Inflammatory macrophage treated with lipopolysaccharide for 1 hour (primary cell): ENCODE measurements at regions not wholly inside any gene's neighbourhood (a gene's known extent, or its start where the extent isn't known, plus 50 kb on each side); places are given as distances from the start of the nearest gene placed in this dataset.

Source experiments
- DNase-seq, 2 donors: peaks; one replicate each; pipeline ENCODE4 v3.0.0-alpha.2; 2020 to 2022

GRCh38 chr6:85396159-85396808, 53.6 kb upstream of the NT5E start:
- DNase-seq: no peak

- no peak for DNase-seq
These were observed 54.1 kb upstream of the NT5E start for GRCh38 chr6:85395746-85396145.

GRCh38 chr6:85394853-85395538, 54.9 kb upstream of the NT5E start:
- no peak for DNase-seq

DNA sequence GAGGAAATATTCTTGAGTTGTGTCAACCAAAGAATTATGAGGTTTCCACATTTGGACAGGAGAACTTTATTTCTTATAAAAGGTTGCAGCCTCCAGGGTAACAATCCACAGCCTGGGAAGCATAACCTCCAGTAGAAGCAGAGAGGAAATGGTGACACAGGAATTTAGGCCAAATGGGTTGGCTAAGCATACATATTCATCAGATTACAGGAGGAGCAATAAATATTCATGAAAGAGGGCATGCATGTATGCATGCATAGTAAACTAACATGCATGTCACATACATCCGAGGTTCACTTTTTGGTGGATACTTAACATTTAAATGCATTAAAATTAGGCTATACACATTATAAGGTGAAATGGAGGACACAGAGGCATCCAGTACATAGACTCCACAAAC, 55.7 kb upstream of the NT5E start:
- DNase-seq: no peak

DNA sequence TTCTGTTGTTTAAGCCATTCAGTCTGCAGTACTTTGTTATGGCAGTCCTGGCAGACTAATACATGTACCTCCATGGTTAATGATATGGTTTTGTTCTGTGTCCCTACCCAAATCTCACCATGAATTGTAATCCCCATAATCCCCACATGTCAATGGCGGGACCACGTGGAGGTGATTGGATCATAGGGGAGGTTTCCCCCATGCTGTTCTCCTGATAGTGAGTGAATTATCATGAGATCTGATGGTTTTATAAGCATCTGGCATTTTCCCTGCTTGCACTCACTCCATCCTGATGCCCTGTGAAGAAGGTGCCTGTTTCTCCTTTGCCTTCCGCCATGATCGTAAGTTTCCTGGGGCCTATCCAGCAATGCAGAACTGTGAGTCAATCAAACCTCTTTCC, 57.5 kb upstream of the NT5E start:
- no peak for DNase-seq

DNA sequence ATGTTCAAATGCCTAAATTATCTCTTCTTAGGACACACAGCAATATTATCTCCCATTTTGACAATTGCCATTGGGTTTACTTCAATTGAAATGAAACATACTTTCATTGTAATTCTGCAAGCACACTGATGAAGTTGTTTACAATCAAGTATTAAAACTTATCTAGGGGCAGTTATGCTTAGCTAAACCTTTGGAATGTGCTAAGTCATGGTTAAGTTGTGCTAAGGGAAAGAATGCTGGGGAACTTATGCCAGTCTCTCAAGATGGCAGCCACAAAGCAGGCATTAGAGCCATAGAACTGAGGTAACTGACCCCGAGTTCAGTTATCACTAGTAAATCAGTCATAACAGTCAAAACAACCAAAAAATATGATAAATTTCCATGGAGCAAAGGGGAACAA, 59.1 kb upstream of the NT5E start:
- DNase-seq: no peak

DNA sequence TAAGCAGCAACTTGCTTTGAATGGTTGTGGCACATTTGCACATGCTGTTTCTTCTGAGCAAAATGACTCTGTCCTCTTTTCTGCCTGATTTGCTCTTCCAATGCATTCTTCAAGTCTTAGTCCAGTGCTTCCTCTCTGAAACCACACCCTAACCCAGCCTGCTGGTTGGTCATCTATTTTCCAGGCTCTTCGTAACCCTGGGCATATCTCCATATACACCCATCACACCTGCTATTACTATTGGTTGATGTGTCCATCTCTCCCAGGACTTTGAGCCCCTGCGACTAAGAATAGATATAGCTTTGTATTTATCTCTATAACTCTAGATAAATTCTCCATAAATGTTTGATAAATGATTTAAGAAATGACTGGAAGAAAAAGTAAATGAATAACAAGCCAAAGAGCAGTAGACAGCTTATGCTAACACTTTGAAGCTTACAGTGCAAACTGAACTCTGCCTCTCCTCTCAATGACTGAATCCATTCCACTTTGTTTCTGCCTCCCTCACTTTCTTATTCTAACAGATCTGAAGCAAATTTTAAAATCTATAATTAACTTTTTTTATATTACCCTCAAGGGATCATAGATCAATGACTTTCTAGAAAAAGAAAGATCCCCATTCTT, 59.7 kb upstream of the NT5E start:
- no peak for DNase-seq

- DNase-seq: no peak
These were observed 60.6 kb upstream of the NT5E start for GRCh38 chr6:85389151-85389797.

DNA sequence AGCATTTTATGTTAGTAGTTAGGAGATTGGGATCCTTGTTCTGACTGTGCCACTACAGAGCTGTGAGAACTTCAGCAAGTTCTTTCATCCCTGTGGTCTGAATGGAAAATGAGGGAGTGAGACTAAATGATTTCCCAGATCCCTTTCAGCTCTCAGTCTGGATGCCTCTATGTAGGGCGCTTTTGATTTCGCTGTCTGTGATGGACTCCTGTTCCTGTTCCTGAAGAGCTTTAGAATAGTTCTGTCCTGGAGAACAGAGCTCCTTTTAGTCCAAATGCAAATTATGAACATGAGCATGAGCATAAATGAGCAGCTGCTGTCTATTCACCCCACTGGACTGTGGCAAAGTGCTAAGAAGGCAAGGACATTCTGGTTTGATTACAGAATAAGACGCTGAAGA, 61.4 kb upstream of the NT5E start:
- DNase-seq: no peak

DNA sequence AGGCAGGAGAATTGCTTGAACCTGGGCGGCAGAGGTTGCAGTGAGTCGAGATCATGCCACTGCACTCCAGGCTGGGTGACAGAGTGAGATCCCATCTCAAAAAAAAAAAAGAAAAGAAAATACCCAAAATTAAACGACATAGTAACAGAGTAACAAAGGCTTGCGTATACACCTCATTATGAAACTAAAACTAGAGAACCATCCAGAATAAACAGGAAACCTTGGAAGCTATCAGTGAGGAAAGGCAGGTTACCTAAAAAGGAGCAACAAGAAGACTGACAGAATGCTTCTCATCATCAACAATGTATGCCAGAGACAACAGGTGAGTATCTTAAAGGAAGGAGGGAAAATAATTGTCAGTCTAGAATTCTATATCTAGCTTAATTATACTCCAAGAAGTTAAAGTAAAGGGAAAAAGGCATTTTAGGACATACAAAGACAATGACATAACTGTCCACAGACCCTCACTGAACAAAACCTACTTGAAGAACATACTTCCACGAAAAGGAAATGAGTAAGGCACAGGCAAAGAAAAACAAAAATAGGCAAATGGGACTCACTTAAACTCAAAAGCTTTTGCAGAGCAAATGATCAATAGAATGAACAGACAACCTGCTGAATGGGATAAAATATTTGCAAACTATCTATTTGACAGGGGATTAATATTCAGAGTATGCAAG, 64.1 kb upstream of the NT5E start:
- no peak for DNase-seq

DNA sequence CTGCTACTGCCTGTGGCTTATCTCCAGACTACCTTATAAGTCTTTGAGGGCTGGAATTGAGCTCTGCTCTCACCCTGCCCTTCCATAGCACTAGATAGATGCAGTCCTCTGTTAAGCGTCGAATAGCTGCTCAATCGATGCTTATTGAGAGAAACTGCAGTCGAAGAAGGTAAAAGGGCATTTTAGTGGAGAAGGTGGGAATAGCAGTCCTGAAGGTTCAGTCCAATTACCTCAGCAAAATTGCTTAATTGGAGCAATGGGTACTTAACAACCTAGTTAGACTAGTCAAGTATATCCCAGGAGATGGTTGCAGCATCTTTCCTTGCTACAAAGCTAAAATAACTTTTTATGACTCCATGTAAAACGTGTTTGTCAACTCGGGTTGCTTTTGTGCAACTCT, 66.8 kb upstream of the NT5E start:
- DNase-seq: no peak

- no peak for DNase-seq
These were observed 67.3 kb upstream of the NT5E start for GRCh38 chr6:85382541-85382940.

DNA sequence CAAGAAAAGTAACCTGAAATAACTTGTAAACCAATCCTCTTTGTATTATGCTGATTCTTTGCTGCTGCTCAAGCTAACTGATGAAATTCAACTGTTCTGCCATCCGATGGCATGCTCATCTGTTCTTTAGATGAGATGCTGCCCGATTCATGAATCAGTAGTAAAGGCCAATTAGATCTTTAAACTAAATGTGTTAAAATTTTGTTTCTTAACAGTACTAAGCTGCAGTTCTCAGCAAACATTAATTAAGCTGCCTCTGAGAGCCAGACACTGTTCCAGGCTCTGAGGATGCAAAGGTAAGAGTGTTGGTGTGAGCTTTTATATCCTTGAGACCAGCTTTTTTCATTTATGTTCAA, 77.0 kb upstream of the NT5E start:
- DNase-seq: no peak

- DNase-seq: no peak
These were observed 77.5 kb upstream of the NT5E start for GRCh38 chr6:85372188-85372914.

DNA sequence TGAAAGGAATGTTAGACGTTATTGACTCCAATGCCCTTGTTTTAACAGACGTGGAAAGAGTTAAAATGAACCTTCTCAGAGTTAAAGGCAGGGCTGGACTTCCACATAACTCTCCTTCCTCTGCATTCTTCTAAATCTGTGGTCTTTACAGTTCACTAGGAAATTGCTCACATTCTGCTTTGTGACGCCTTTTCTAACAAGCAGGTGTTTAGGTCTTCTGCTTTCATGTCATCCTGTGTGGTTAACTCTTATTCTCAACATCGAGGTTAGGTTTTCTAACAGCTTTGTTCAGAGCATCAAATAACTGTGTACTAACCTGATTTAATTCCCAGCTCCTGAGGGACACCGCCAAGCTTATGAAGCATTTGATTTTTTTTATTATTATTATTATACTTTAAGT, 81.3 kb upstream of the NT5E start:
- DNase-seq: no peak

DNA sequence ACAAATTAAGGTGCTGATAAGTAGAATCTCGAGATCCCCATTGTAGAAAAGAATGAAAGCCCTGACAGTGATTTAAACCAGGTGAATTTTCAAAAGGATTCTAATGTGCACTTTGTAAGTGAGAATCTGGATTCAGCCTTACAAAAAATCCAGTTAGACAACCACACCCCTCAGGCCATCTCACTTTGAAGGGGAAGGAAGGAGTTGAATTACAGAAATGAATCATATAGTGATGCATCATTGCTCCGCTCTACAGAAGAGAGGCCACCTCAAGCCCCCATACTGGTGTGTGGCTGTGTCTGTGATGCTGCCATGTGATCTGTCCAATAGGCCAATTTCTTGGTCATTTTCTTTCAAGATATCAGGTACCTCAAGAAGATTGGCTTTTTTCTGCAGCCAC, 85.5 kb upstream of the NT5E start:
- DNase-seq: no peak

GRCh38 chr6:85363870-85364269, 86.0 kb upstream of the NT5E start:
- no peak for DNase-seq

GRCh38 chr6:85362652-85363310, 87.1 kb upstream of the NT5E start:
- DNase-seq: no peak

GRCh38 chr6:85361643-85362014, 88.3 kb upstream of the NT5E start:
- DNase-seq: no peak

GRCh38 chr6:85360794-85361642, 88.9 kb upstream of the NT5E start:
- DNase-seq: no peak

- DNase-seq: no peak
These were observed 92.2 kb upstream of the NT5E start for GRCh38 chr6:85357651-85358050.
